ENCODE measurements at regions not wholly inside any gene's neighbourhood (a gene's known extent, or its start where the extent isn't known, plus 50 kb on each side); places are given as distances from the start of the nearest gene placed in this dataset.

- no peak for TF ChIP-seq ATF2 (IDR thresholded peaks at IDR 0.05; ENCODE audit: low read length)
These were observed 52.5 kb upstream of the PRSS23 start (continued) for GRCh38 chr11:86747801-86748200.
